HEK293 (cell line): ENCODE measurements at regions not wholly inside any gene's neighbourhood (a gene's known extent, or its start where the extent isn't known, plus 50 kb on each side); places are given as distances from the start of the nearest gene placed in this dataset.

Source experiments
- CTCF ChIA-PET: fragments of 350-600 bp; formaldehyde crosslinking; extraction: SDS; loops from one replicate; lab custom pipeline; 2021; ENCODE audit warnings: antibody characterized with exemption; lab: Yijun Ruan, JAX
- POLR2A ChIA-PET: fragments of 300-600 bp; formaldehyde crosslinking; extraction: SDS; loops from one replicate; lab custom pipeline; 2020; ENCODE audit warnings: antibody characterized with exemption, inconsistent platforms; lab: Yijun Ruan, JAX
- H3K27ac ChIP-seq: fragments of 200-500 bp; sonication (Bioruptor generic); 2 replicates; pipeline ENCODE4 v1.5.1; 2014; ENCODE audit warnings: low read depth, low read length, control low read depth, inconsistent platforms; ENCODE audit errors: extremely low read depth
- H3K36me3 ChIP-seq, 2 experiments: fragments of 200-500 bp in 1 of 2; sonication (Bioruptor generic) in 1 of 2; 1 replicate in 1 of 2; 2 replicates in 1 of 2; pipeline ENCODE4 v1.5.1; 2014 to 2017; ENCODE audit warnings: inconsistent platforms in 2 of 2, low read length in 2 of 2; ENCODE audit not compliant: control insufficient read depth in 2 of 2, insufficient read depth in 1 of 2
- H3K4me1 ChIP-seq: fragments of 200-500 bp; sonication (Bioruptor generic); 2 replicates; pipeline ENCODE4 v1.5.1; 2014; ENCODE audit warnings: mild to moderate bottlenecking, low read length, inconsistent platforms; ENCODE audit not compliant: control insufficient read depth, insufficient read depth
- H3K4me3 ChIP-seq: 2 replicates; pipeline ENCODE4 v1.5.1; 2011; ENCODE audit warnings: low read depth, mild to moderate bottlenecking, control low read depth, low read length, moderate library complexity
- H3K9me3 ChIP-seq: fragments of 200-500 bp; sonication (Bioruptor generic); 2 replicates; pipeline ENCODE4 v1.5.1; 2014; ENCODE audit warnings: low read depth, low read length, inconsistent platforms; ENCODE audit not compliant: control insufficient read depth, insufficient read depth
- BCL11B ChIP-seq: fragments of 450-650 bp; formaldehyde crosslinking; IDR thresholded peaks from 2 replicates; pipeline ENCODE4 v1.5.1; 2016; ENCODE audit warnings: low read depth, missing biosample characterization, missing genetic modification characterization
- CTCF ChIP-seq: fragments of 450-650 bp; formaldehyde crosslinking; IDR thresholded peaks from 2 replicates; pipeline ENCODE4 v1.5.1; 2016; ENCODE audit warnings: missing biosample characterization, missing genetic modification characterization
- SCRT1 ChIP-seq: fragments of 450-650 bp; formaldehyde crosslinking; IDR thresholded peaks from 2 replicates; pipeline ENCODE4 v1.5.1; 2016; ENCODE audit warnings: missing biosample characterization, missing genetic modification characterization, borderline replicate concordance
- SCRT2 ChIP-seq: fragments of 450-650 bp; formaldehyde crosslinking; IDR thresholded peaks from 2 replicates; pipeline ENCODE4 v1.5.1; 2016; ENCODE audit warnings: missing biosample characterization, missing genetic modification characterization
- ZBTB49 ChIP-seq: fragments of 450-650 bp; formaldehyde crosslinking; IDR thresholded peaks from 2 replicates; pipeline ENCODE4 v1.5.1; 2016; ENCODE audit warnings: missing biosample characterization, missing genetic modification characterization, low read depth
- ZBTB8A ChIP-seq: fragments of 450-650 bp; formaldehyde crosslinking; IDR thresholded peaks from 2 replicates; pipeline ENCODE4 v1.5.1; 2016; ENCODE audit warnings: missing biosample characterization, missing genetic modification characterization
- ZNF16 ChIP-seq: fragments of 450-650 bp; formaldehyde crosslinking; IDR thresholded peaks from 2 replicates; pipeline ENCODE4 v1.5.1; 2016; ENCODE audit warnings: low read depth, missing biosample characterization, missing genetic modification characterization
- ZNF223 ChIP-seq: fragments of 450-650 bp; formaldehyde crosslinking; IDR thresholded peaks from 2 replicates; pipeline ENCODE4 v1.5.1; 2016; ENCODE audit warnings: missing biosample characterization, missing genetic modification characterization
- ZNF24 ChIP-seq: fragments of 450-650 bp; formaldehyde crosslinking; IDR thresholded peaks from 2 replicates; pipeline ENCODE4 v1.5.1; 2016; ENCODE audit warnings: missing biosample characterization, missing genetic modification characterization
- ZNF354C ChIP-seq: fragments of 450-650 bp; formaldehyde crosslinking; IDR thresholded peaks from 2 replicates; pipeline ENCODE4 v1.5.1; 2016; ENCODE audit warnings: missing biosample characterization, missing genetic modification characterization, low read depth, borderline replicate concordance
- ZNF416 ChIP-seq: fragments of 450-650 bp; formaldehyde crosslinking; IDR thresholded peaks from 2 replicates; pipeline ENCODE4 v1.5.1; 2016; ENCODE audit warnings: missing biosample characterization, missing genetic modification characterization
- ZNF501 ChIP-seq: fragments of 450-650 bp; formaldehyde crosslinking; IDR thresholded peaks from 2 replicates; pipeline ENCODE4 v1.5.1; 2016; ENCODE audit warnings: missing biosample characterization, missing genetic modification characterization
- ZNF580 ChIP-seq: fragments of 450-650 bp; formaldehyde crosslinking; IDR thresholded peaks from 2 replicates; pipeline ENCODE4 v1.5.1; 2016; ENCODE audit warnings: missing biosample characterization, missing genetic modification characterization
- ZNF585B ChIP-seq: fragments of 450-650 bp; formaldehyde crosslinking; IDR thresholded peaks from 2 replicates; pipeline ENCODE4 v1.5.1; 2016; ENCODE audit warnings: missing biosample characterization, missing genetic modification characterization
- ZNF654 ChIP-seq: fragments of 450-650 bp; formaldehyde crosslinking; IDR thresholded peaks from 2 replicates; pipeline ENCODE4 v1.5.1; 2016; ENCODE audit warnings: low read depth, missing biosample characterization, missing genetic modification characterization
- ZNF658 ChIP-seq: fragments of 450-650 bp; formaldehyde crosslinking; IDR thresholded peaks from 2 replicates; pipeline ENCODE4; 2016; ENCODE audit warnings: missing biosample characterization, missing genetic modification characterization
- ZNF670 ChIP-seq: fragments of 450-650 bp; formaldehyde crosslinking; IDR thresholded peaks from 2 replicates; pipeline ENCODE4 v1.5.1; 2016; ENCODE audit warnings: missing biosample characterization, missing genetic modification characterization, low read depth
- ZNF707 ChIP-seq: fragments of 450-650 bp; formaldehyde crosslinking; IDR thresholded peaks from 2 replicates; pipeline ENCODE4 v1.5.1; 2016; ENCODE audit warnings: missing biosample characterization, missing genetic modification characterization
- ZNF777 ChIP-seq: fragments of 450-650 bp; formaldehyde crosslinking; IDR thresholded peaks from 2 replicates; pipeline ENCODE4 v1.5.1; 2017; ENCODE audit warnings: missing biosample characterization, missing genetic modification characterization, borderline replicate concordance
- ZNF830 ChIP-seq: fragments of 450-650 bp; IDR thresholded peaks from 2 replicates; pipeline ENCODE4 v1.5.0; 2018; ENCODE audit warnings: missing biosample characterization, missing genetic modification characterization, low read depth, mild to moderate bottlenecking, moderate library complexity
- TF ChIP-seq, protein P1 (sequence below): fragments of 450-650 bp; formaldehyde crosslinking; IDR thresholded peaks from 2 replicates; pipeline ENCODE4 v1.5.1; 2017; ENCODE audit warnings: missing biosample characterization, missing genetic modification characterization
- TF ChIP-seq, protein P2 (sequence below): fragments of 450-650 bp; formaldehyde crosslinking; IDR thresholded peaks from 2 replicates; pipeline ENCODE4 v1.5.1; 2016; ENCODE audit warnings: missing biosample characterization, missing genetic modification characterization
- TF ChIP-seq, protein P3 (sequence below): fragments of 450-650 bp; IDR thresholded peaks from 2 replicates; pipeline ENCODE4 v1.5.1; 2018; ENCODE audit warnings: missing biosample characterization, missing genetic modification characterization

DNA sequence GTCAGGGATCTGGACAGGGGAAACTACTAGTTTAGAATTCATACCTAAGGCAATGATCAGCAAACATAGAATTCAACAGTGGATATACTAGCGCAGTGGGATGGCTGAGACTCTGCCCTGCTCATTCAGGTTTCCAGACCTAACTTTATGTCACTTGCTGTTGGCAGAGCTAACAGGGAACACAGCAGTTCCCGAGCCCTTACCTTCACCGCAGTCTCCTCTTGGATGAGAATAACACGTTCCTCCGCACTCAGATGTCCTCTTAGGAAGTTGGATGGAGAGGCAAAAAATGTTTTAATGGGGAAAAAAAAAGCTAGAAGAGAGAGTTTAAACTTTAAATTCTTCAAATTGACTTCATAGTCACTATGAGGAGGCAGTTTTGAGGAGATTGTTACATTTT lies 159.7 kb upstream of the FREM2 start:
- H3K4me3 ChIP-seq = no peak overlapping the region
- H3K9me3 ChIP-seq = no peaks in the 10 kb centered on the region
- no peaks in the 10 kb centered on the region; the same call in 1 of the 2 replicates for H3K4me1 ChIP-seq
- no peaks in the 10 kb centered on the region for H3K36me3 ChIP-seq
- POLR2A ChIA-PET = no interaction called here
- H3K27ac ChIP-seq = no peak overlapping the region
- CTCF ChIA-PET = no interaction called here
- TF ChIP-seq ZNF707 (tag by site-specific recombination) (no peak), ZNF670 (tag by site-specific recombination) (no peak), ZBTB8A (tag by site-specific recombination) (no peak), ZNF24 (no peak), ZNF16 (tag by site-specific recombination) (no peak), ZNF777 (tag by site-specific recombination) (no peak), ZNF223 (tag by site-specific recombination) (no peak), ZNF585B (tag by site-specific recombination) (no peak), ZBTB49 (tag by site-specific recombination) (no peak)
- TF ChIP-seq, protein P1, sequence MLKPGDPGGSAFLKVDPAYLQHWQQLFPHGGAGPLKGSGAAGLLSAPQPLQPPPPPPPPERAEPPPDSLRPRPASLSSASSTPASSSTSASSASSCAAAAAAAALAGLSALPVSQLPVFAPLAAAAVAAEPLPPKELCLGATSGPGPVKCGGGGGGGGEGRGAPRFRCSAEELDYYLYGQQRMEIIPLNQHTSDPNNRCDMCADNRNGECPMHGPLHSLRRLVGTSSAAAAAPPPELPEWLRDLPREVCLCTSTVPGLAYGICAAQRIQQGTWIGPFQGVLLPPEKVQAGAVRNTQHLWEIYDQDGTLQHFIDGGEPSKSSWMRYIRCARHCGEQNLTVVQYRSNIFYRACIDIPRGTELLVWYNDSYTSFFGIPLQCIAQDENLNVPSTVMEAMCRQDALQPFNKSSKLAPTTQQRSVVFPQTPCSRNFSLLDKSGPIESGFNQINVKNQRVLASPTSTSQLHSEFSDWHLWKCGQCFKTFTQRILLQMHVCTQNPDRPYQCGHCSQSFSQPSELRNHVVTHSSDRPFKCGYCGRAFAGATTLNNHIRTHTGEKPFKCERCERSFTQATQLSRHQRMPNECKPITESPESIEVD = no peak

- Histone ChIP-seq H3K4me1 (no peaks in the 10 kb centered on the region; the same call in 1 of the 2 replicates), H3K9me3 (no peaks in the 10 kb centered on the region), H3K4me3 (no peak overlapping the region), H3K36me3 (no peaks in the 10 kb centered on the region), H3K27ac (no peak overlapping the region)
- ChIA-PET POLR2A (no interaction called here), CTCF (interaction anchor here (1.1 kb wide), 1 partner anchor 1449 kb away, joined by 3 read pairs; no protein-coding TSS in a partner anchor)
- TF ChIP-seq CTCF (no peak), ZNF501 (tag by site-specific recombination) (no peak), ZNF654 (tag by site-specific recombination) (no peak), ZNF416 (tag by site-specific recombination) (no peak), SCRT2 (no peak), ZNF658 (no peak), ZNF830 (tag by site-specific recombination) (no peak), SCRT1 (no peak), ZNF354C (tag by site-specific recombination) (no peak), BCL11B (tag by site-specific recombination) (no peak), ZNF580 (tag by site-specific recombination) (no peak)
- TF ChIP-seq, protein P2, sequence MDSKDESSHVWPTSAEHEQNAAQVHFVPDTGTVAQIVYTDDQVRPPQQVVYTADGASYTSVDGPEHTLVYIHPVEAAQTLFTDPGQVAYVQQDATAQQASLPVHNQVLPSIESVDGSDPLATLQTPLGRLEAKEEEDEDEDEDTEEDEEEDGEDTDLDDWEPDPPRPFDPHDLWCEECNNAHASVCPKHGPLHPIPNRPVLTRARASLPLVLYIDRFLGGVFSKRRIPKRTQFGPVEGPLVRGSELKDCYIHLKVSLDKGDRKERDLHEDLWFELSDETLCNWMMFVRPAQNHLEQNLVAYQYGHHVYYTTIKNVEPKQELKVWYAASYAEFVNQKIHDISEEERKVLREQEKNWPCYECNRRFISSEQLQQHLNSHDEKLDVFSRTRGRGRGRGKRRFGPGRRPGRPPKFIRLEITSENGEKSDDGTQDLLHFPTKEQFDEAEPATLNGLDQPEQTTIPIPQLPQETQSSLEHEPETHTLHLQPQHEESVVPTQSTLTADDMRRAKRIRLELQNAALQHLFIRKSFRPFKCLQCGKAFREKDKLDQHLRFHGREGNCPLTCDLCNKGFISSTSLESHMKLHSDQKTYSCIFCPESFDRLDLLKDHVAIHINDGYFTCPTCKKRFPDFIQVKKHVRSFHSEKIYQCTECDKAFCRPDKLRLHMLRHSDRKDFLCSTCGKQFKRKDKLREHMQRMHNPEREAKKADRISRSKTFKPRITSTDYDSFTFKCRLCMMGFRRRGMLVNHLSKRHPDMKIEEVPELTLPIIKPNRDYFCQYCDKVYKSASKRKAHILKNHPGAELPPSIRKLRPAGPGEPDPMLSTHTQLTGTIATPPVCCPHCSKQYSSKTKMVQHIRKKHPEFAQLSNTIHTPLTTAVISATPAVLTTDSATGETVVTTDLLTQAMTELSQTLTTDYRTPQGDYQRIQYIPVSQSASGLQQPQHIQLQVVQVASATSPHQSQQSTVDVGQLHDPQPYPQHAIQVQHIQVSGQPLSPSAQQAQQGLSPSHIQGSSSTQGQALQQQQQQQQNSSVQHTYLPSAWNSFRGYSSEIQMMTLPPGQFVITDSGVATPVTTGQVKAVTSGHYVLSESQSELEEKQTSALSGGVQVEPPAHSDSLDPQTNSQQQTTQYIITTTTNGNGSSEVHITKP = no peak
- TF ChIP-seq, protein P3, sequence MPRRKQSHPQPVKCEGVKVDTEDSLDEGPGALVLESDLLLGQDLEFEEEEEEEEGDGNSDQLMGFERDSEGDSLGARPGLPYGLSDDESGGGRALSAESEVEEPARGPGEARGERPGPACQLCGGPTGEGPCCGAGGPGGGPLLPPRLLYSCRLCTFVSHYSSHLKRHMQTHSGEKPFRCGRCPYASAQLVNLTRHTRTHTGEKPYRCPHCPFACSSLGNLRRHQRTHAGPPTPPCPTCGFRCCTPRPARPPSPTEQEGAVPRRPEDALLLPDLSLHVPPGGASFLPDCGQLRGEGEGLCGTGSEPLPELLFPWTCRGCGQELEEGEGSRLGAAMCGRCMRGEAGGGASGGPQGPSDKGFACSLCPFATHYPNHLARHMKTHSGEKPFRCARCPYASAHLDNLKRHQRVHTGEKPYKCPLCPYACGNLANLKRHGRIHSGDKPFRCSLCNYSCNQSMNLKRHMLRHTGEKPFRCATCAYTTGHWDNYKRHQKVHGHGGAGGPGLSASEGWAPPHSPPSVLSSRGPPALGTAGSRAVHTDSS (tag by site-specific recombination) = no peak
These were observed 157.9 kb upstream of the FREM2 start for GRCh38 chr13:38528986-38529385.
